HG03520 (cell line): ENCODE measurements at regions not wholly inside any gene's neighbourhood (a gene's known extent, or its start where the extent isn't known, plus 50 kb on each side); places are given as distances from the start of the nearest gene placed in this dataset.

Experiments used
- ATAC-seq: cut with Tn5 transposase; IDR thresholded peaks from one replicate; pipeline ENCODE4 v1.9.1; 2021; ENCODE audit warnings: mild to moderate bottlenecking, moderate library complexity; ENCODE audit not compliant: unreplicated experiment

- ATAC-seq: no peak
These were observed 133.8 kb downstream of the TMEM38B start for GRCh38 chr9:105828171-105828570.

- ATAC-seq: no peak
These were observed 134.4 kb downstream of the TMEM38B start for GRCh38 chr9:105828596-105829213.

GRCh38 chr9:105830461-105830860 is 136.1 kb downstream of the TMEM38B start:
- no peak for ATAC-seq

- no peak for ATAC-seq
These were observed 137.9 kb downstream of the TMEM38B start for GRCh38 chr9:105832096-105832710.

- ATAC-seq: no peak
These were observed 139.1 kb downstream of the TMEM38B start for GRCh38 chr9:105833271-105833975.

- no peak for ATAC-seq
These were observed 140.1 kb downstream of the TMEM38B start for GRCh38 chr9:105834404-105834803.

- ATAC-seq: no peak
These were observed 141.4 kb downstream of the TMEM38B start for GRCh38 chr9:105835721-105836120.

GRCh38 chr9:105836936-105837660 is 142.8 kb downstream of the TMEM38B start:
- ATAC-seq: no peak

- ATAC-seq: no peak
These were observed 147.2 kb downstream of the TMEM38B start for GRCh38 chr9:105841562-105841961.

GRCh38 chr9:105842023-105842644 is 147.8 kb downstream of the TMEM38B start:
- peak; percentile 56 for ATAC-seq

- ATAC-seq: no peak
These were observed 152.5 kb downstream of the TMEM38B start for GRCh38 chr9:105846825-105847224.

GRCh38 chr9:105850852-105851500 is 156.6 kb downstream of the TMEM38B start:
- ATAC-seq: no peak

- no peak for ATAC-seq
These were observed 159.9 kb downstream of the TMEM38B start for GRCh38 chr9:105854026-105854782.

GRCh38 chr9:105854783-105855724 is 160.7 kb downstream of the TMEM38B start:
- ATAC-seq: no peak

- no peak for ATAC-seq
These were observed 161.6 kb downstream of the TMEM38B start for GRCh38 chr9:105855987-105856386.

- no peak for ATAC-seq
These were observed 163.8 kb downstream of the TMEM38B start for GRCh38 chr9:105858006-105858690.

- no peak for ATAC-seq
These were observed 164.5 kb downstream of the TMEM38B start for GRCh38 chr9:105858877-105859276.

- ATAC-seq: peak; percentile 48
These were observed 165.2 kb downstream of the TMEM38B start for GRCh38 chr9:105859428-105860091.
